ENCODE measurements at regions not wholly inside any gene's neighbourhood (a gene's known extent, or its start where the extent isn't known, plus 50 kb on each side); places are given as distances from the start of the nearest gene placed in this dataset.

- TF ChIP-seq POLR2A (IDR thresholded peaks at IDR 0.05) (no peak), CTCF (IDR thresholded peaks at IDR 0.05) (no peak)
Measured at GRCh38 chr2:103789381-103790095, 1027.7 kb downstream of the TMEM182 start.
